AG09309 (cell line): ENCODE measurements at regions not wholly inside any gene's neighbourhood (a gene's known extent, or its start where the extent isn't known, plus 50 kb on each side); places are given as distances from the start of the nearest gene placed in this dataset.
"Not testable (repeated sequence)": the region's sequence is repeated elsewhere in the genome, so short reads cannot be mapped to it uniquely, and the experiment has no call there.

ENCODE experiments used
- DNase-seq: peaks from one replicate; pipeline ENCODE4 v3.0.0-alpha.2; 2010; ENCODE audit warnings: low read depth
- H3K4me3 ChIP-seq: 2 replicates; pipeline ENCODE4 v1.5.1; 2011; ENCODE audit warnings: mild to moderate bottlenecking, low read depth, low read length, moderate library complexity; ENCODE audit not compliant: control insufficient read depth
- CTCF ChIP-seq: IDR thresholded peaks from 2 replicates; pipeline ENCODE4 v1.5.1; 2011; ENCODE audit warnings: mild to moderate bottlenecking, low read depth, low read length, inconsistent platforms; ENCODE audit not compliant: insufficient read depth, control insufficient read depth; ENCODE audit errors: missing control alignments

- no peak for DNase-seq
- no peak for TF ChIP-seq CTCF
- H3K4me3 ChIP-seq = no peak overlapping the region
These were observed 405.8 kb upstream of the SLC39A10 start for GRCh38 chr2:195251214-195251613.

- no peak for DNase-seq
- no peak for TF ChIP-seq CTCF
- H3K4me3 ChIP-seq = no peak overlapping the region
These were observed 418.2 kb upstream of the SLC39A10 start for GRCh38 chr2:195238826-195239225.

GRCh38 chr2:195238379-195238778, 418.6 kb upstream of the SLC39A10 start:
- DNase-seq = no peak
- H3K4me3 ChIP-seq = no peak overlapping the region
- TF ChIP-seq CTCF = no peak

GRCh38 chr2:195228547-195228946, 428.5 kb upstream of the SLC39A10 start:
- H3K4me3 ChIP-seq, DNase-seq: not testable (repeated sequence)

- H3K4me3 ChIP-seq = no peak overlapping the region
- DNase-seq = no peak
- TF ChIP-seq CTCF = no peak
These were observed 443.0 kb upstream of the SLC39A10 start for GRCh38 chr2:195214072-195214471.

- no peak for DNase-seq
- no peak for TF ChIP-seq CTCF
These were observed 444.4 kb upstream of the SLC39A10 start for GRCh38 chr2:195212586-195212985.

GRCh38 chr2:195202163-195202845, 454.7 kb upstream of the SLC39A10 start:
- no peak for DNase-seq
- no peak for TF ChIP-seq CTCF
- H3K4me3 ChIP-seq = no peak overlapping the region

More at GRCh38 chr2:195212586-195212985, 444.4 kb upstream of the SLC39A10 start:
- H3K4me3 ChIP-seq = no peak overlapping the region
